ENCODE measurements at regions not wholly inside any gene's neighbourhood (a gene's known extent, or its start where the extent isn't known, plus 50 kb on each side); places are given as distances from the start of the nearest gene placed in this dataset.

GRCh38 chr22:34114406-34114805 lies 194.1 kb upstream of the LARGE1 start:
- in situ Hi-C loops (cut with HindIII; ENCODE audit: low pct_unique_long_range_greater_than_20kb, low sequenced_read_pairs) = no loop called here
- DNase-seq (ENCODE audit: low read depth) = no peak

GRCh38 chr22:34115722-34116121 lies 195.4 kb upstream of the LARGE1 start:
- in situ Hi-C loops (cut with HindIII; ENCODE audit: low pct_unique_long_range_greater_than_20kb, low sequenced_read_pairs) = no loop called here
- no peak for DNase-seq (ENCODE audit: low read depth)

GRCh38 chr22:34116126-34116525 lies 195.8 kb upstream of the LARGE1 start:
- DNase-seq (ENCODE audit: low read depth) = no peak
- in situ Hi-C loops (cut with HindIII; ENCODE audit: low pct_unique_long_range_greater_than_20kb, low sequenced_read_pairs) = no loop called here

GRCh38 chr22:34122042-34122441 lies 201.8 kb upstream of the LARGE1 start:
- in situ Hi-C loops (cut with HindIII; ENCODE audit: low pct_unique_long_range_greater_than_20kb, low sequenced_read_pairs) = no loop called here

DNA sequence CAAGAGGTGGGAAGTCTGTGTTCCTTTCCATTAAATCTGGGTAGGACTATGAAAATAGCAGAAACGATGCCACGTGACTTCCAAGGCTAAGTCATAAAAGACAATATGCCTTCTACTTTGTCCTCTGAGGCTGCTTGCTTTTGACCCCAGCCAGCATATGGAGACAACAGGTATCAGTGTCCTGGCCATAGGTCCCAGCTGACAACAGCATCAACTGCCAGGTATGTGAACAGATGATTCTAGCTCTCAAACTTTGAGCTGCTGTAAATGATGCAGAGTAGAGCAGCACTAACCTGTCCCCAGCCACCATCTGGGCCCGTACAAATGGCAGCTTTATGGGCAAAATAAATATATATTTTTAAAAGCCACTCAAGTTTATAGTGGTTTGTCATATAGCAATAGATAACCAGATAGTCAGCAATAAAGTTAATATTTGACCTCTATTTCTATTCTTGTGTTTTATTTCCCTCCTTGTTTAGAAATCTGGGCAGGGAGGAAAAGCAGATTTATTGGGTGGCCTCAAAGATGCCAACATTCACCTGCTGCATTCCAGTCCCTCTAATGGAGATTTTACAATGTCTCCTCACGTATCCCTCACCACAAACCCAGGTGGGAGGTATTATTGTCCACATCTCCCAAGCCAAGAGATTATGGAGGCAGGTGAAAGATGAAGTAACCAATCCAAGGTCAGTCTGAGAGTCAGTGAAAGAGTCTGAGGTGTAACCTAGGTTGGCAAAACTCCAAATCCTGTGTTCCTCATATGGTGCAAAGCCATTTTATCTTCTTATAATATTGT lies 209.6 kb upstream of the LARGE1 start:
- in situ Hi-C loops (cut with HindIII; ENCODE audit: low pct_unique_long_range_greater_than_20kb, low sequenced_read_pairs) = no loop called here
- no peak for DNase-seq (ENCODE audit: low read depth)

More at GRCh38 chr22:34122042-34122441, 201.8 kb upstream of the LARGE1 start:
- no peak for DNase-seq (ENCODE audit: low read depth)

DNA sequence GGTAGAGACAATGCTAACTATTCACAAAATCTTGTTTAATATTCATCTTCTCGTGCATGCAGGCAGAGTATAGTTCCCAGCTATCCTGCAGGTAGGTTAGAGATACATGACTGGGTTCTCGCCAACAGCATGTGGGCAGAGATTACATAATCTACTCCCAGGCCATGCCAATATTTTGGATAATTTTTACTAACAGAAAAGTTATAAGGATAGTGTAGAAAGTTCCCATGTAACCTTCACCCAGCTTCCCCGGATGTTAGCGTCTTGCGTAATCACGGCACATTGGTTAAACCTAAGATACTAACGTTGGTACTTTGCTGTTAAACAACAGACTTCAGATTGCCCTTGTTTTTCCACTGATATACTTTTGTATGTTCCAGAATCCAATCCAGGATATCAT lies 215.5 kb upstream of the LARGE1 start:
- DNase-seq (ENCODE audit: low read depth) = no peak
- in situ Hi-C loops (cut with HindIII; ENCODE audit: low pct_unique_long_range_greater_than_20kb, low sequenced_read_pairs) = no loop called here

GRCh38 chr22:34150023-34150422 lies 229.7 kb upstream of the LARGE1 start:
- DNase-seq (ENCODE audit: low read depth) = no peak
- in situ Hi-C loops (cut with HindIII; ENCODE audit: low pct_unique_long_range_greater_than_20kb, low sequenced_read_pairs) = no loop called here

DNA sequence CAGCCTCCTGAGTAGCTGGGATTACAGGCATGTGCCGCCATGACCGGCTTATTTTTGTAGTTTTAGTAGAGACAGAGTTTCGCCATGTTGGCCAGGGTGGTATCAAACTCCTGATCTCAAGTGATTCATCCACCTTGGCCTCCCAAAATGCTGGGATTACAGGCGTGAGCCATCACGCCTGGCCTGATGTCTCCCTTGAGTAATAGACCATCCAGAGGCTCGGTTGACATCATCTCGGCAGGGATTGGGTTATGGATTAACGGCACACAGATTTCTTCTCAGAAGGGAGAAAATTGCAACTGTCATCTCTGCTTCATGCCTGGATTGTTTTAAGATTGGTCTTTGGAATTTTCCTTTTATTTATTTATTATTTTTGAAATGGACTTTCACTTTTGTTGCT lies 239.2 kb upstream of the LARGE1 start:
- in situ Hi-C loops (cut with HindIII; ENCODE audit: low pct_unique_long_range_greater_than_20kb, low sequenced_read_pairs) = no loop called here
- DNase-seq (ENCODE audit: low read depth) = no peak

DNA sequence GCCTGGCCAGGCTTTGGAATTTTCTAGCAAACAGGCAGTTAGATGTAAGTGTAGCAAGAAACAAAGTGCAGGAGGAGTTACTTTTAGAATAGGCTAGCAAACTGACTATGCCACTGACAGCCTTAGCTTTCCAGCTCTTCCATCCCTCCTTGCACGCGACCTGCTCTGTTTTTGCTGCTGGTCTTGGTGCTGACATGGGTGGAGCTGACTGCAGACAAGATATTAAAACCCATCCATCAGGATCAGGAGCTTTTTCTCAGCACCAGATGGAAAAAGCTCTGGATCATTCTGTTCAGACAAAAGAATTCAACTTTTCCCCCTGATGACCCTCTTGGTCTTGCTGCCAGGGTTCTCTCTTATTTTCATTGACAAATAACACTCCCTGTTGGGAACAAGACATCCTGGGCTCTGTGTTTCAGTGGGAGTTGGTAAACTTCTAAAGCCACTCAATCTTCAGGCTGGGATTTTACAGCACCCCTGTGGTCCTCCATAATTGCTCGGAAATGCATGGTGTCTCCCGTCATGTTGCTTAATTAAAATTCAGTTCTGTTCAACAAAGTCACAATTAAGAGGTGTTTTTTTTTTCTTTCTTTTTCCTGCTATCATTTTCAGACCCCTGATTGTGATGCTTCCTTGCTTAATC lies 240.0 kb upstream of the LARGE1 start:
- DNase-seq (ENCODE audit: low read depth) = no peak
- in situ Hi-C loops (cut with HindIII; ENCODE audit: low pct_unique_long_range_greater_than_20kb, low sequenced_read_pairs) = no loop called here

DNA sequence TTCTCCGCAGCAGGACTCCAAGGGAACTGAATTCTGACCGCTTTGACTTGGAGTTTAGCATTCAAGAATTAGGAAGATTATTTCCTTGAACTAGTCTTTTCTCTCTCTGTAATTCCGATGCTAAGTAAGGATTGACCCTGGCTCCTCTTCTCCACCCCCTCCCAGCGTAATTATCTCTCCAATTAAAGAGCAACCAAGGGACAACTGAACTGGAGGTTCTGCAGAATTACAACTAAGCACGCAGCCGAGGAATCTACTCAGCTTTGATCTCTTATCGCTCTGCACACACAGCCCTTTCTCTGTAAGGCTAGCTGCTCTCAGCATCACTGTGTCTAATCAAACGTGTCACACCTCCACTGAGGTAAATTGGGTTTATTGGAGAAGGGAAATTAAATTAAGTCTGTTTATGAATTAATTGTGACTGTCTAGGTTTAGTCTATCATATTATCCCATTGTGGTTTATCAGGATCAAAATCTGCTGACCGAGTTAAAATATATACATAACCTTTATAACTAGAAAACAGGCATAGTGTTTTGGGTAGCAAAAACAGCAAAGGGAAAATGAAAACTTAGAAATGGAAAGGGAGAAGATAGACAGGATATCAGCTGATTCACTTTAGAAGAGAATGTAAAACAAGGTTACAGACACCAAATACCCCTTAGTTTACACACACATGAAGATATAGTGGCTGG lies 241.3 kb upstream of the LARGE1 start:
- in situ Hi-C loops (cut with HindIII; ENCODE audit: low pct_unique_long_range_greater_than_20kb, low sequenced_read_pairs) = no loop called here
- no peak for DNase-seq (ENCODE audit: low read depth)

- in situ Hi-C loops (cut with HindIII; ENCODE audit: low pct_unique_long_range_greater_than_20kb, low sequenced_read_pairs) = no loop called here
- DNase-seq (ENCODE audit: low read depth) = no peak
These were observed 278.7 kb upstream of the LARGE1 start for GRCh38 chr22:34198976-34199375.

DNA sequence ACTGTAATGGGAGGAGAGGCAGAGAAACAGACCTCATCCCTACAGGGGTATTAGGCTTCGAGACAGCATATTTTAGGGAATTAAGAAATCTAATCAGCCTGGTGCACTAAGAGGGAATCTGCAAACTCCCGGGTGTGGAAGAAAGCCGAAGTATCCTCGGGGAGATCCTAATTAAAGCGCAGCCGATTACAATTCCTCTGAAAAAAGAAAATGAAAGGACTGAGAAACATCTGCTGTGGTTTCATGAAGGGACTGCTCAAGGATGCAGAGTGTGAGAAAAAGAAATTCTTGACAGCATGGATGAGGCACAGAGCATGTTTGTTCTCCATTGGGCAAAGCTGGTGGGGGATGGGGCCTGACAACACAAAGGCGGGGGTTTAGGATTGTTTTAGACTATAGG lies 290.0 kb upstream of the LARGE1 start:
- no peak for DNase-seq (ENCODE audit: low read depth)
- in situ Hi-C loops (cut with HindIII; ENCODE audit: low pct_unique_long_range_greater_than_20kb, low sequenced_read_pairs) = no loop called here

DNA sequence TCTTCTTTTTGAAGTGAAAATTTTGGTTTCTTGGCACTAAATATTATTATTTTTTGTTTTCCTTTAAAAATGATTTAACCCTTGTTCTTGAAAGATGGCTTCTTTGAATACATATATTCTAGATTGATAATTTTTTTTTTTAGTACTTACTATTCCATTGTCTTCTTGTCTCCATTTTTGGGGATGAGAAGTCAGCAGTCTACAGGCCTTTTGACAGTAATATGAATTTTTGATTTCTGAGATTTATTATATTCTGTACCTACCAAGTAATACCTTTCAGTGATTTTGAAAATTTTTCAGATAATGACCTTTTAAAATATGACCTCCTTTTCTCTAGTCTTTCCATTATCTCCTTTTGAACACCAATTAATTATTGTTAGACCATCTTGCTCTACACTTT lies 294.1 kb upstream of the LARGE1 start:
- DNase-seq (ENCODE audit: low read depth) = no peak
- in situ Hi-C loops (cut with HindIII; ENCODE audit: low pct_unique_long_range_greater_than_20kb, low sequenced_read_pairs) = no loop called here

DNA sequence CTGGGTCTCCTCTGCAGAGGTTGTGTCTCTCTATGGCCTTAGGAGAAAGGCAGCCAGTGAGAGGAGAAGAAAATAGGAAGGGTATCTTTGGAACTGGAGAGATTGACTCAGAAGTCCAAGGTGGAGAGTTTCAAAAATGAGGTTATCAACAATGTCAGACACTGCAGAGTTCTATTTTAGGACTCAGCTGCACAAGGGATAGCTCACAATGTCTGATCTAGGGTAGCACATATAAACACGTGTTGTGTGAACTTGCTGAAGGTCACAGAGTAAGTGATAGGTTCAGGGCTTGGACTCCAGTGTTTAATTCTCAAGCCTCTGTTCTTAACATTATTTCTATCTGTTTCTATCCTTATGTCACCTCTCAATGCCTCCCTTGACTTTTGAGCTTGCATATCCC lies 305.0 kb upstream of the LARGE1 start:
- in situ Hi-C loops (cut with HindIII; ENCODE audit: low pct_unique_long_range_greater_than_20kb, low sequenced_read_pairs) = no loop called here
- no peak for DNase-seq (ENCODE audit: low read depth)

- no peak for DNase-seq (ENCODE audit: low read depth)
- in situ Hi-C loops (cut with HindIII; ENCODE audit: low pct_unique_long_range_greater_than_20kb, low sequenced_read_pairs) = no loop called here
These were observed 316.3 kb upstream of the LARGE1 start for GRCh38 chr22:34236527-34236926.

DNA sequence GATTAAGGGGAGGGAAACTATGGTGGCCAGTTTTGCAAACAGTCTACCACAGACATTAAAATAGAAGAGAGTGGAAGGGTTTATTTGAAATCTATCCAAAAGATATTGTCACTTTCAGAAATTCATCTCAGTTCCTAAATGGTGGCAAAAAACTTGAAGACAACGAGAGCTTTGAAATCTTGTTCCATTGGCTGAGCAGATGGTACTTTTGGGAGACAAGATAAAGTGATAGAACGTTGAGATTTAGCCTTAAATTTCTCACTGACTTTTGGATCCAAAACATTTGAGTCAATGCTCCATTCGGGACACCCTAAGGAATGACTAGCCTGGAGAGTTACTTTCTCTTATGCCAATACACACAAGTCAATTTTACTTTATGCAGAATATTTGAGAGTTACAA lies 319.1 kb upstream of the LARGE1 start:
- no peak for DNase-seq (ENCODE audit: low read depth)
- in situ Hi-C loops (cut with HindIII; ENCODE audit: low pct_unique_long_range_greater_than_20kb, low sequenced_read_pairs) = no loop called here

DNA sequence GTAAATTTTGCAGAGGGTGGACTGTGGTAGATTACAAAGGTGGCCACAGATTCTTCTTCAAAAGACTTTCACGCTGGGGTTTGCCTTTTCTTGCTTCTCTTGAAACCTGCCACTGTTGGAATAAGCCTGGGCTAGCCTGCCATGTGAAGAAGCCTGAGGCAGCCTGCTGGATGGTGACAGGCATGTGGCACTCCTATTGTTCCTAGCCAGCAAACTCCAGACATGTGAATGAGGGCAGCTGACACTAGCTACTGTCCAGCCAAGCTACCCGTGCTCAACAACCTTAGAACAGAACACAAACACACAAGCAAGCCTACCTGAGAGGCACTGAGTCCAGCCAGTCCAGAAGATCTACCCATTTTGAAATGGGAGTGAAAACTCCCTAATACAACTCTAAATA lies 322.7 kb upstream of the LARGE1 start:
- DNase-seq (ENCODE audit: low read depth) = no peak
- in situ Hi-C loops (cut with HindIII; ENCODE audit: low pct_unique_long_range_greater_than_20kb, low sequenced_read_pairs) = no loop called here

GRCh38 chr22:34255042-34255441 lies 334.8 kb upstream of the LARGE1 start:
- no peak for DNase-seq (ENCODE audit: low read depth)
- in situ Hi-C loops (cut with HindIII; ENCODE audit: low pct_unique_long_range_greater_than_20kb, low sequenced_read_pairs) = no loop called here

DNA sequence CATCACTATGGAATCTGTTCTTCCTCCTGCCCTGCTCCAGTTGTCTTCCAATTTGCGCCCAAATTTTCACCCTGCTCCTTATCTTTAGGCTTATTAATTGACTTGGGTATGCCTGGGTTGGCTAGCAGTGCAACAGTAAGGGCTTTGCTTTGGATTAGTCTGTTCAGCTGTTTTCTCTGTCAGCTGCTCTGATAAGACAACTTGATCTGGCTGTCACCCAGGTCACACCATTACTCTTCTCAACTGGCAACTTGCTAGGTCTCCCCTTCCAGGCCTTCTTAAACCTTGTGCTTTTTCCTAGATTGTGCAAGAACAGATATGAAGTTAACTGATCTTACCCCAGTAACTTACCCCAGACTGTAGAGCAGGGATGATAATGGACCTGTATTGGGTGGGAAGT lies 357.8 kb upstream of the LARGE1 start:
- in situ Hi-C loops (cut with HindIII; ENCODE audit: low pct_unique_long_range_greater_than_20kb, low sequenced_read_pairs) = no loop called here

More for the DNA sequence above, 357.8 kb upstream of the LARGE1 start:
- DNase-seq (ENCODE audit: low read depth) = no peak

Measured in Caki2 (cell line).